ENCODE measurements at regions not wholly inside any gene's neighbourhood (a gene's known extent, or its start where the extent isn't known, plus 50 kb on each side); places are given as distances from the start of the nearest gene placed in this dataset.

- no peak overlapping the region for H3K4me3 ChIP-seq (ENCODE audit: low read depth, low read length)
- no peak for TF ChIP-seq MYC (IDR thresholded peaks at IDR 0.05; ENCODE audit: low read depth, low read length)
- no peak for TF ChIP-seq POLR2A (IDR thresholded peaks at IDR 0.05; ENCODE audit: extremely low read depth, insufficient read length)
- TF ChIP-seq CTCF (IDR thresholded peaks at IDR 0.05; ENCODE audit: low read depth, low read length) = no peak
- TF ChIP-seq MAX (IDR thresholded peaks at IDR 0.05; ENCODE audit: low read depth, low read length) = no peak
- no peak for DNase-seq (ENCODE audit: low read depth)
Observed at GRCh38 chr5:93100976-93101375, 480.0 kb downstream of the NR2F1-AS1 start.

GRCh38 chr5:93100428-93100827 lies 480.6 kb downstream of the NR2F1-AS1 start:
- no peak overlapping the region for H3K4me3 ChIP-seq (ENCODE audit: low read depth, low read length)
- TF ChIP-seq MAX (IDR thresholded peaks at IDR 0.05; ENCODE audit: low read depth, low read length) = no peak
- no peak for TF ChIP-seq CTCF (IDR thresholded peaks at IDR 0.05; ENCODE audit: low read depth, low read length)
- TF ChIP-seq POLR2A (IDR thresholded peaks at IDR 0.05; ENCODE audit: extremely low read depth, insufficient read length) = no peak
- TF ChIP-seq MYC (IDR thresholded peaks at IDR 0.05; ENCODE audit: low read depth, low read length) = no peak
- no peak for DNase-seq (ENCODE audit: low read depth)

GRCh38 chr5:93099902-93100347 lies 481.1 kb downstream of the NR2F1-AS1 start:
- no peak for DNase-seq (ENCODE audit: low read depth)
- TF ChIP-seq MYC (IDR thresholded peaks at IDR 0.05; ENCODE audit: low read depth, low read length) = no peak
- no peak for TF ChIP-seq MAX (IDR thresholded peaks at IDR 0.05; ENCODE audit: low read depth, low read length)
- no peak for TF ChIP-seq CTCF (IDR thresholded peaks at IDR 0.05; ENCODE audit: low read depth, low read length)
- no peak for TF ChIP-seq POLR2A (IDR thresholded peaks at IDR 0.05; ENCODE audit: extremely low read depth, insufficient read length)
- no peak overlapping the region for H3K4me3 ChIP-seq (ENCODE audit: low read depth, low read length)

GRCh38 chr5:93096561-93096960 lies 484.5 kb downstream of the NR2F1-AS1 start:
- TF ChIP-seq MYC (IDR thresholded peaks at IDR 0.05; ENCODE audit: low read depth, low read length) = no peak
- TF ChIP-seq POLR2A (IDR thresholded peaks at IDR 0.05; ENCODE audit: extremely low read depth, insufficient read length) = no peak
- no peak for TF ChIP-seq CTCF (IDR thresholded peaks at IDR 0.05; ENCODE audit: low read depth, low read length)
- no peak for TF ChIP-seq MAX (IDR thresholded peaks at IDR 0.05; ENCODE audit: low read depth, low read length)
- no peak overlapping the region for H3K4me3 ChIP-seq (ENCODE audit: low read depth, low read length)
- DNase-seq (ENCODE audit: low read depth) = no peak

GRCh38 chr5:93092349-93093105 lies 488.5 kb downstream of the NR2F1-AS1 start:
- H3K4me3 ChIP-seq (ENCODE audit: low read depth, low read length) = no peak overlapping the region
- no peak for TF ChIP-seq MYC (IDR thresholded peaks at IDR 0.05; ENCODE audit: low read depth, low read length)
- no peak for TF ChIP-seq POLR2A (IDR thresholded peaks at IDR 0.05; ENCODE audit: extremely low read depth, insufficient read length)
- TF ChIP-seq MAX (IDR thresholded peaks at IDR 0.05; ENCODE audit: low read depth, low read length) = no peak
- no peak for TF ChIP-seq CTCF (IDR thresholded peaks at IDR 0.05; ENCODE audit: low read depth, low read length)
- DNase-seq (ENCODE audit: low read depth) = no peak

All from NB4 (cell line).